CD4-positive, alpha-beta T cell treated with Interleukin-12 subunit alpha and Interleukin-12 subunit beta, for 1 hour (primary cell): ENCODE measurements at regions not wholly inside any gene's neighbourhood (a gene's known extent, or its start where the extent isn't known, plus 50 kb on each side); places are given as distances from the start of the nearest gene placed in this dataset.

ENCODE experiments used
- DNase-seq: peaks from one replicate; pipeline ENCODE4 v3.0.0-alpha.2; 2020

DNA sequence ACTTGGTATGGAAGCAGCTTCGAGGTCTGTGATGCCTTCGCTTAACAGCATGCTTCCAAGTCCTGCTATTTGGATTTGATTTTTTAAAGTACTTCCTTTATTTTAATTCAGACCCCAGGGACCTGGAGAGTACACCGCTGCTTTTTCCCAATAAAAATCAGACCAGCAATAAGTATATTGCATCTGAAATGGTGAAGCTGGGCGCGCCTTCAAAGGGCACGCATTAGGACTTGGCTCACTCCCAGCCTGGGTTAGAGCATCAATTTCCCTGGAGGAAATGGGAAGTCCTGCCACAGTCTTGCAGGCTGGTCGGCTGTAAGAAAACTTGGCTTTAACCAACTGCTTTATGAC, 325.1 kb downstream of the RRAGC start:
- no peak for DNase-seq

DNA sequence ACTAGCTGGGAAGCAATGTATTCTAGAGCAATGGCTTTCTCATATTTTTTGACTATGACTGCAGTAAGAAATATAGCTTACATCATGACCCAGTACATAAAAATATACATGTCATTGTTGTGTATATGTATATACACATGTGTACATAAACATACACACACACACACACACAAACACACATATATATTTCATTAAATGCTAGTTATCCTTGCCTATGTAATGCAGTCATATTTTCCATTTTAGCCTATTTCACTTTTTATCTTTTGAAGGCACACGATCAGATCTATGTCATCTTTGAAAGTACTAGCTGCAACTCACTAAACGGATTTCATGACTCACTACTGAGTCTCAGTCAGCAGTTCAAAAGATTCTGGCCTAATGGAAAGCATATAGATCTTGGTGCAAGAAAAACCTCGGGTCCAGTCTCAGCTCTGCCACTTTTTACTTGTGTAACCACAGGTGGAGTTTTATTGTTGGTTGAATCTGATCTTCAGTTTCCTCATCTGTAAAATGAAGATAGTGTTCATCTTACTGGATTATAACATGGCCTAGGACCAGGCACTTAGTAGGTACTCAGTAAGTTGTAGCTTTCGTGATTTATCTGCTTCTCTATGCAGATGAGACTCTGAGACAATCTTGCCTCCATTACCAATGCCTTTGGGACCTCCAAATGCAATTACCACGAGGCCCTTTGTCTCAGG, 325.6 kb downstream of the RRAGC start:
- no peak for DNase-seq

DNA sequence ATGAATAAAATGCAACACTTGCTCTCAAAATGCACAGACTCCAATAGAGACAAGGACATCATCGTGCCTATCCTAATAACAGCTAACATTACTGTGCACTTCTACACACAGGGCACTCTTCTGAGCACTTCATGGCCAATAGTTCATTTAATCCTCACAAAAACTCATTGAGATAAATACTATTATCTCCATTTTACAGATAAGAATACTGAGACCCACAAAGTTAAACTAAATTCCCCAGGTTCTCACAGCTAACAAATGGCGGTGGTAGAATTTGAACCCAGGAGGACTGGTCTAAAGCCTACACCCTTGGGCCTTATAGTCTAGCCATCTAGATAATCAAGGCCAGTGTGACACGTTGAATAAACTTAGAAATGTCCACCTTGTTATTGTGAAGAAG, 328.6 kb downstream of the RRAGC start:
- DNase-seq = no peak

DNA sequence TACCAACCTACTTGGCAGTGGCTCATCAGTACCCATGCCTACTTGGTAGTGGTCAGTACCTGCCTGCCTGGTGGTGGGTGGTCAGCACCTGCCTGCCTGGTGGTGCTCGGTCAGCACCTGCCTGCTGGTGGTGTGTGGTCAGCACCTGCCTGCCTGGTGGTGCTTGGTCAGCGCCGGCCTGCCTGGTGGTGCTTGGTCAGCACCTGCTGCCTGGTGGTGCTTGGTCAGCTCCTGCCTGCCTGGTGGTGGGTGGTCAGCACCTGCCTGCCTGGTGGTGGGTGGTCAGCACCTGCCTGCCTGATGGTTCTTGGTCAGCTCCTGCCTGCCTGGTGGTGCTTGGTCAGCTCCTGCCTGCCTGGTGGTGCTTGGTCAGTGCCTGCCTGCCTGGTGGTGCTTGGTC, 329.6 kb downstream of the RRAGC start:
- no peak for DNase-seq

DNA sequence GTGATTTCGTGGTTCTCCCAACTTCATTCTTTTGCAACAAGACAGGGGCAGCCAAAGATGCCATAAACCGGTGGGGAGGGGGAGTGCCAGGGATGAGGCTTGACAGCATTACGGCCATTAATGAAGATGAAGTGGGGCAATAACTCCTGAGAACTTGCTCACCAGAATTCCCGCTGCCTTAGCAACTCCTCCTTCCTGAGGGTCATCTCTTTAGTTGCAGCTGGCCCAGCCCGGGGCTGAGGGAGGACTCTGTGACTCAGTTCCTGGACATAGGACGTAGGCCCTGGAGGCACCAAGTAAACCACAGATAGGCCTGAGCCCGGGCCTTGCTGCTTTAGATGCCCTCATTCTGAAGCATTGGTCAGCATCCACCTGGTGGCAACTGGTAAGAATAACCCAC, 330.2 kb downstream of the RRAGC start:
- DNase-seq = no peak

DNA sequence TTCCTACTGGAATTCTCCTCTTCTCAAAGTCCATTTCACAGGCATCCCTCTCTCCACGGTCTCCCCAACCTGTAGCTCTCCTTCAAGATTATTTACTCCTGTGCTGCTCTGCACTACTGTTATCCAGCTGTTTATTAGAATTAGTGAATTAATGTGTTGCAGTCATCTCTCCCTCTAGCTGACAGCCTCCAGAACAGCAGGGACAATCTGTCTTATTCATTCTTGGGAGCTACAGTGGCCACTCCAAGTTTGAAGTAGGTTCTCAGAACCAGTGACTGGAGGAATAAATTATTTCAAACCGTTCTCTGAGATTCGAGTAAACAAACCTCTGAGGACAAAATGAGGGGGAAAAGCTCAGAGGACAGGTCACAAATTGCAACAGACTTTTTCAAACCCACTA, 330.9 kb downstream of the RRAGC start:
- DNase-seq = no peak

DNA sequence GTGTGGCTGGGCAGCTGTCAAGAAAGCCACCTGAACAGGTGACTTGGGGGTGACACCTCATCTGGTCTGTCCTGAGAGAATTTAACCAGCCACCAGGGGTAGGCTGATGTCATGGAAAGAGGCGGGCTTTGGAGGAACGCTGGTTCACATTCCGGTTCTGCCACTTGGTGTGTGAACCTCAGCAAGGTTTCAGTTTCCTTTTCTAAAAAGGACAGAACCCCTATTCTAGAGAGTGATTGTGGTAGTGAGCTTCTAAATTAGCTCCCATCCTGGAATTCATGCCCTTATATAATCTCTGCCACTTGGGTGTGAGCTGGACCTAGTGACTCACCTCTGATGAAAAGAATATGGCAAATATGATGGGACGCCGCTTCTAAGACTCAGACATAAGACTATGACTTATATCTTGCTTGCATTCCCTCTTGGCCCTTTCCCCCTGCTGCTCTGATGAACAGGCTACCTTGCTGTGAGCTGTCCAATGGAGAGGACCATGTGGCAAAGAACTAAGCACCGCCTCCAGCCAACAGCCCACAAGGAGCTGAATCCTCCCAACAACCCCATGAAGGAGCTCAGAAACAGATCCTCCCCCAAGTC, 332.1 kb downstream of the RRAGC start:
- DNase-seq = peak; percentile 42

DNA sequence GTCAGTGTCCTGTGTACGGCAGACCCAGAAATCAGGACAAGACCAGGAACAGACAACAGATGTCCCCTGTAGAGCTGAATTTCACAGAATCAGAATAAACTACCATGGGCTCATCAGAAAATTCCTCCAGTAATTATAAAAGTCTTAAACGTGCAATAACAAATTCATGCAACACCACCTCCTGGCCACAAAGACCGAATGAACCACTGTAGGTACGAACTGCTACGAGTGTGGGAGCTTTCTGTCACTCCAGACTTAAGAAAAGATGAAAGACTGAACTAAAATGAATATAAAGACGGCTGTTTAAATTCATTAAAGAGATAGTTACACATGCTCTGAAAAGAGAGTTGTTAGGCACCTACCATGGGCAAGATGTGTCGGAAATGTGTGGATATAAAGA, 333.5 kb downstream of the RRAGC start:
- no peak for DNase-seq

DNA sequence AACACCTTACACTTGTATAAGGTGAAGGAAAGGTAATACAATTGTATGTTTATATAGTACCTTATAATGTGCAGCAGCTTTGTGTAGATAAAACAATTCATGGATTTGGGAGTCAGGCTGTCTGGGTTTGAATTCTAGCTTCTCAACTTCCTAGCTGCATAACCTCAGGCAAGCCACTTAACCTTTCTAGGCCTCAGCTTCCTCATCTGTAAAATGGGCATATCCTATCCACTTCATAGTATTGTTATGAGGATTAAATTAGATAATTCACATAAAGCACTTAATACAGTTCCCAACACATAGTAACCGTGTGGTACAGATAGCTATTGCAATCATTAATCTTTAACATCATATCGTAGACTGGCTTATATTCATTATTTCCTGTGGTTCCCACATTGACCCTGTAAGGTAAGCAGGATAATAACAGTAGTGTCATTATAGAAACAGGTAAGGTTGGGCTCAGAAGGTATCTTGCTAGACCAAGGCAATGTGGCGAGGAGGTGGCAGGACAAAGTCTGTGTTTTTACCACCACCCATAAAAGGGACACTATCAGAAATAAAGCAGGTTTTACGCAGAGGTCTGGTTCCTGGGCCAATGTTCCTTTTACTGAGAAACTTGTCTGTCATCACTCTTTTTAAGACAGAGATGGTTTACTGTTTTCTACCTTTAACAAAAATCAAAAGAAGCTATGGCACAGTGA, 334.1 kb downstream of the RRAGC start:
- DNase-seq = no peak

DNA sequence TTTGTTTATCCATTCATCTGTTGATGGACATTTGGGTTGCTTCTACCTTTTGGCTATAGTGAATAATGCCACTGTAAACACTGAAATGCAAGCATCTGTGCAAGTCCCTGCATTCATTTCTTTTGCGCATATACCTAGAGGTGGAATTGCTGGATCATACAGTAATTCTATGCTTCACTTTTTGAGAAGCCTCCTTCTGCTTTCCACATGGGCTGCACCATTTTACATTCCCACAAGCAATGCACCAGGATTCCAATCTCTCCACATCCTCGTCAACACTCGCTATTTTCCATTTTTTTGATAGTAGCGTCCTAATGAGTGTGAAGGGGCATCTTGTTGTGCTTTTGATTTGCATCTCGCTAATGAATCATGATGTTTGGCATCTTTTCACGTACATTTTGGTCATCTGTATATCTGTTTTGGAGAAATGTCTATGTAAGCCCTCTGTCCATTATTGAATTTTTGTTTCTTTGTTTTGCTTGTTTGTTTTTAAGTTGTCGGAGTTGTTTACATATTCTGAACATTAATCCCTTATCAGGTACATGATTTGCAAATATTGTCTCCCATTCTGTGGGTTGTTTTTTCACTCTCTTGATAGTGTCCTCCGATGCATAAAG, 335.4 kb downstream of the RRAGC start:
- no peak for DNase-seq

DNA sequence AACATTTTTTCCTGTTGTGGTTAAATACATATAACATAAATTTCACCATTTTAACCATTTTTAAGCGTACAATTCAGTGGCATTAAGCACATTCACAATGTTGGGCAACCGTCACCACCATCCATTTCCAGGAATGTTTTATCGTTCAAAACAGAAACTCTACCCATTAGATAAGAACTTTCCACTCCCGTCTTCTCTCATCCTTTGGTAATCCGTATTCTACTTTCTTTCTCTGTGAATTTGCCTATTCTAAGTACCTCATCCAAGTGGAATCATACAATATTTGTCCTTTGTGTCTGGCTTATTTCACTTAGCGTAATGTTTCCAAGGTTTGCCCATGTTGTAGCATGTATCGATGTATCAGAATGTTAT, 336.0 kb downstream of the RRAGC start:
- DNase-seq = no peak

DNA sequence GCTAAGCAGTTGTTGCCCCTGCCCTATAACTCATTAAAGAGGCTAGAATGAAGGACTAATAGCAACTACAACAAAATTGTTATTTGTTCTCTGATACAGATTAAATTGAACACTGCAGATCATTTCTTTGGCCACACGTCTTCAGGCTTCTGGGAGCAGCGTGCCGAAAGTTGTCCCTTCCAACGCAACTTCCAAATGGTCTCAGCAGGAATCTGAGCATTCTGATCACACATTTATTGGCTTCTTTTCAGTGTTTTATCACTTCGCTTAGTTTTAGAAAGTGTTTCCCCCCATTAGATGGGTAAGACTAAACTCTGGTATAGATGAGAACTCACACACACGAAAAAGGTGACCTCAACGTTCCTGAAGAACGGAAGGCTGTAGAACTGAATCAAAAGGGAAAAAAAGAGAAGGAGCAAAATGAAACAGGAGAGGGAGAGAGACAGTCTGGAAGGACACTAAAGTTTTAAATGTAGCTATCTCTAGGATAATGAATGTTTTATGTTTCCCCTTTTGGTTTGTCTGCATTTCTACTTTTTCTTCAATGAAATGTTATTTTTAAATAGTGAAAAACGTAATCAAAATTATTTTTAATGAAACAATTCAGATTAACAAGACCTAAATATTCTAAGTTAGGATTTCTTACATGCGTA, 336.5 kb downstream of the RRAGC start:
- DNase-seq = no peak

DNA sequence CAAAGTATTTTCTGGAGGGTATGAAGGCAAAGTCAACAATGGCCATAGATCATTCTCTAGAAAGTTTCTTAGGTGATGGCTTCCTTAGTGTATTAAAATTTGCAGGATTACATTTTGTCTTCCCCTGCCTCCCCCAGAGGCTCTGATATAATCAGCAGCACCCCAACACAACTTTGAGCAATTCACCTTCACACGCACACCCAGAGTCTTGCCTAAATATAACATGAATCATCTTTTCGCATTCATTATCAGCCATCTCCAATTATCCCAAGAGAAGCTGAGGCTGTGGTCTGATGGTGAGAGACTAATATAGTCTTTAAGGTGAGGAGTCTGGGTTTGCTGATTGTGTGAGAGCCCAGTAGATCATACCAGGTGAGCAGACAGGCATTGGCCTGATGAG, 343.0 kb downstream of the RRAGC start:
- no peak for DNase-seq

DNA sequence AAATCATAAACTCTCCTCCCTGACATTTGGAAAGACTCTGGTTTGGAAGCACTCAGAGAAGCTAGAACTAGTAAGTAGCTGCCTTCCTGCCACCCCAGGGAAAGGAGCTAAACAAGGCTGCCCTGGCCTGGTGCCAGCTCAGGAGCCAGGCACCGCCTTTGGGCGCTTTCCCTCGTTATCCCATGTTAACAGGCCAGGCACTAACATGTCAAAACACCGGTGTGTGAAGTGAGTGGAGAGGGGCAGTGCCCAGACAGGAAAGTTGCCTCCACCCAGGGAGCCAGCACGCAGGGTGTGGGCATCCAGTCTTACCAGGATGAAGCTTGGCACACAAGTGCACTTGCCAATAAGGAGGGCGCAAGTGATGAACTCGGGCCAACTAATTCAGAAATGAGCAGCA, 346.8 kb downstream of the RRAGC start:
- DNase-seq = no peak

DNA sequence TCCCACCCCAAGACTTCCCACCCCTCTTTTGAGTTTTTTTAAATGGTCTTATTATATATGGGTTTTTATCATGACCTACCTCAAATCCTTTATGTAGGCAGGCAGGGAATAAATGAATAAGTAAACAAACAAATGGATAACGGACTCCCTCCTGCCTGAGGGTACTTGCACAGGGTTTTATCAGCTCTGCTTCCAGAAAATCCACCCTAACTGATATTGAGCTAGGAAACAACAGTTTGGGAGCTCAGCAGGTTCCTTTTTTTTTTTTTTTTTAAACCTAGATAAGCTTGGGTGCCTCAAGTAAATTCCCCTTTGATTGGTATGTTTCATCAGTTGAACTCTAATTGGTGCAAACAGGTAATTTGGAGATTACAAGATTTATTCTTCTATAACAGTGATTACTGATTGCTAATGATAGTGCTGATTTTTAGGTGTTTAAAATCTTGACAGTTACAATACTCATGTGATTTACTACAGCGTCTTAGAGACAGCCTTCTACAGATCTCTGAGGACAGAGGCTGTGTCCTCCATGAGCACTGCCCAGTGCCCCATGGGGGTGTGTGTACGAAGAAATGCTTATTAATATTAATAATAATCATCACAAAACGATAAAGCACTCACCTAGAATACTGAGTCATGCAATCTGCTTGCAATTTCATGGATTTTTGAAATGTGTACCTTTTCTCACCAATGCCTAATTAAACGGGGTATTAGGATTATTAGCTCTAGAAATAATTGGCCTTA, 347.4 kb downstream of the RRAGC start:
- DNase-seq = no peak

DNA sequence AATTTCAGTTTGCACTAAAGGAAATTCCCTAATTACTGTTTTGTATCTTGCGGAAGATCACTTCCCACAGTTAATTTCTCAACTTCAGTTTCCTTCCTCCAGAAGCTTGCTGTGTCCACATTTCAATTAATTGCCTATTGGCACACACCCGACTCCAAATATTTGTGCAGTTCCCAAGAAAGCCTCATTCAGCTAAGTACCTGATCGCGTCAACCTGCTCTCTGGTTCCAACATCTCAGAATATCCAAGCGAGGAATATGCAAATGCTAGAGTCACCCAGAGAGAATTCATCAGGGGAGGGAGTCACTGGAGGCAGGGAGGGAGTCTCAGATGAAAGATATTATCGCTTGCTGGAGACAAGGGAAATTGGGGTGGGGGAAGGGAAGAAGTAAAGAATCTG, 351.3 kb downstream of the RRAGC start:
- DNase-seq = no peak

DNA sequence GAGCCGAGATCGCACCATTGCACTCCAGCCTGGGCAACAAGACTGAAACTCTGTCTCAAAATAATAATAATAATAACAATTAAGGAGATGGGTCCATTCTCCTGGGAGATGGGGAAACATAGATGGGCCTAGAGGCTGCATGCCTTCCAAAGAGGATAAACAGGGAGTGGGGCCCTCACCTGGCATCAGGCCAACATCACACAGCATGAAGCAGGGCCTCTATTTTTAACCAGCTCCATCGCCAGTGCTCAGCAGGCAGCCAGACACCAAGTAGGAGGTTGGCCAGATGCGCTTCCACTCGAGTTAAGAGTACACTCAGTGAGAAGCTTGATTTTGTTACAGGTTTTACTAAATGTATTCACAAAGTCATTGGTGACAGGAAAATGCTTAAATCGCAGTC, 352.0 kb downstream of the RRAGC start:
- DNase-seq = no peak

DNA sequence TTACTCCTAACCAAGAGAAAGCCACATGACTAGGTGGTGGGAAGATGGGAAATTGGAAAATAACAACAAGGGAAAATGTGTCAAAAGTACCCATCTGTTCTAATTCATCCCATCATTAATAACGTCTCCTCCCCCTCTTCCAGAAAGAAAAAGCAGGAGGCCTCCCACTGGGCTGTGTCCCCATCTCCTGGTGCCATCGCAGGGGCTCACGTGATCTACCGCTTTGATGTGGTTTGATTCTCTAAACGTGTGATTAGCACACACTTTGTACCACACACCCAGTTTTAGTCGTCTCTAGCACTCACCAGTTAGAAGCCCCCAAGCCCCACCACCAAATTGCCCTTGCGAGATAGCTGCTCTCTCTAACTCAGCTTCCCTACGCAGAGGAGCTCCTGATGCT, 353.6 kb downstream of the RRAGC start:
- DNase-seq = no peak

DNA sequence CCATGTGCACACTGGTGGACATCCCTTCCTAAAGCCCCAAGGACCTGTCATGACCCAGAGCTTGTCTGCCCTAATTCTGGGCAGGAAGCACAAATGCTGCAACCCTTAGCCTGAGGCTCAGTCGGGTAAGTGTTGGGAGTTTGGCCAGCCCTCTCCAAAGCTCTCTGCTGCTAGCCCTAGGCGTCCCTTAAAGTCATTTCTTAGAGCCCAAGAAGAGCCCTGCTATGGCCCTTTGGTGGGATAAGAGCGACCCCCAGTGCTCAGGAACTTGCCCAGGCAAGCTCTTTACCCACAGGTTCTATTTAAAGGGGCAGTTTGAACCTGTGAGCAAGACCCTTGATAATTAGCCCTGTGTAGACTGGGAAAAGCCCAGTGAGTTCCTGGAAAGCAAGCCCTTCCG, 356.8 kb downstream of the RRAGC start:
- no peak for DNase-seq

DNA sequence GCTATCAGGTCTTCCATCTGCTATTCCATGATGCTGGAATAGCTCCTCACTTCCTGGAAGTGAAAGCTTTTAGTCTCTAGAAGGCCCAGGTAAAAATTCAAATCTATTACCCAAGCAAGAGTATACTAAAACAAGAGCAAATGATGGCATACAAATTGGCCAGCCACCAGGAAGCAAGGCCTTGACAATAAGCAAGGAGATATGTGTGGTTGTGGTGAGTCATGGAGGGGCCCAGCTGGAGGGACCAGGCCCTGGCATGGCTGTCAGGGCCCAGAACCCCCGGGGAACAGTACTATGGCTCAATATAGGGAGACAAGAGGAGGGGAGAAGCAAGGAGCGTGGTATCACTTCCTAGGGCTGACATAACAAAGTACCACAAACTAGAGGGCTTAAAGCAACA, 358.7 kb downstream of the RRAGC start:
- no peak for DNase-seq

DNA sequence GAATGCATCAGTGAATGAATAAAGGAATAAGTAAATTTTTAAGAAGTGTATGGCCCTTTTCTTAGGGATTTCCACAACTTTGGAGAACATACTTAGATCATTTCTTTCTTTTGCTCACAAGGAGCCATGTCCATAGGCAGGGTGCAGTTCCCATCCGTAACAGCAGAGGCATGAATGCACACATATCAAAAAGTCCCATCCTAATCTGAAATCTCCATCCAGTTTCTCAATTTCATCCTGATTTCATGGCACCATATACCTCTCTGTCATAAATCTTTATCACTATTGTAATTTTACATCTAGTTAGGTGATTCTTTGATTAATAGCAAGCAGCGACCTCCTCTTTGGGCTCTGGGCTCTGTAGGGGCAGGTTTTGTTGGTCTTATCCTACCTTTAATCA, 359.2 kb downstream of the RRAGC start:
- no peak for DNase-seq

DNA sequence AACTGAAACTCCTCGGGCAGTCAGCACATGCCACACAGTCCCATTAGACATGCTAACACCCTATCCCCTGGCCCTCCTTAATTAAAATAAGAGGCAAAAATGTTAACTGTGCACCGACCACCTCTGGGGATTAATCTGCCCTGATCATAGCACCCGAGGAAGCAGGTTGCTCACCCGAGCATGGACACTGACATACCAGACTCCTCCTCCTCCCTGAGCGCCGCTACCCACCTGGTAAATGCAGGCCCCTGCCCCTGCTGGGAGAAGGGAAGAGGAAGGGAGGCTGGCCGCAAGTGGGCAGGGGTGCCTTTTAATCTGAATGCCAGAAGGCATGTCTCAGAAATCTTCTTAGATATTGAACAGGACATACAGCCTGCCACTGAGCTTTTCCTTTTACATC, 360.9 kb downstream of the RRAGC start:
- no peak for DNase-seq
